ENCODE measurements at regions not wholly inside any gene's neighbourhood (a gene's known extent, or its start where the extent isn't known, plus 50 kb on each side); places are given as distances from the start of the nearest gene placed in this dataset.

DNA sequence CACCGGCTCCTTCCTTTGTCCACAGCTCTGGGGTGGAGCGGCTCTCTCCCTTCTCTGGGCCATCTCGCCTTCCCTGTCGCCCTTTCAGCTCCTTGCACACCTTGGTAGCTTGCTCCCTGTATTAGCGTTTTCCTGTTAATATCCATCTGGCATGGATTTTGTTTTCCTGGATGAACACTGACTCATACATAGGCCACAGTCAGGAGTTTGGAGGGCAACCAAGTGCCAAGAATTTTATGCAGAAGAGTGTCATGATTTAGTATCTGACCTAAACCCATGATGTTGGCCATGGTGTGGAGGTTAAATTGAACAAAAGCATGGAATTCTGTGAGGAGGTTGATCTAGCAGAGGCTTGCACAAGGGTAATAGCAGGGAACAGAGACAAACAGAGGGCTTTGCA lies 180.9 kb downstream of the AIPL1 start:
- TF ChIP-seq TEAD4 (IDR thresholded peaks at IDR 0.05): no peak
- TF ChIP-seq ZBTB7A (IDR thresholded peaks at IDR 0.05; ENCODE audit: low read depth): no peak
- no peak for TF ChIP-seq EGR1 (IDR thresholded peaks at IDR 0.05)
- no peak for TF ChIP-seq CREB1 (IDR thresholded peaks at IDR 0.05; ENCODE audit: low read depth)
- TF ChIP-seq TAF1 (IDR thresholded peaks at IDR 0.05; ENCODE audit: low read depth): no peak
- no peak for TF ChIP-seq CEBPB (IDR thresholded peaks at IDR 0.05)
- no peak for TF ChIP-seq EP300 (IDR thresholded peaks at IDR 0.05; ENCODE audit: borderline replicate concordance)

DNA sequence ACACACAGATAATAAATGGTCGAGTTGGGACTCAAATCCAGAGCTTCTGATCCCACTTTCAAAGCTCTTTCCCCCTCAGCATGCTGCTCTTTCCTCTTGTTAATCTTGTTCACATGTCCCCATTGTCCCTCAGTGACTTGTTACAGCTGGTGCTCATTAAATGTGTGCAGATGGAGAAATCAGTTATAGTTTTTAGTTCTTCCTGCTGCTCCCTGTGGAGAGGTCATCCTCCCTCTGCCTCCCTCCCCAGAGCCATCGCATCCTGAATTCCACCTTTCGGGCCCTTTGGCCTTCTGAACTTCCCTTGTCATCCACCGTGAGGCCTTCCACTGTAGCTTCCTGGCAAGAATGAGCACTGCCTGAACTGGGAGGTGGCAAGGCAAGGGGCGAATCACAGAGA lies 179.6 kb downstream of the WSCD1 start:
- TF ChIP-seq RAD21 (IDR thresholded peaks at IDR 0.05; ENCODE audit: low read depth) (no peak), CREB1 (IDR thresholded peaks at IDR 0.05; ENCODE audit: low read depth) (no peak), NFIC (IDR thresholded peaks at IDR 0.05) (no peak), CEBPB (IDR thresholded peaks at IDR 0.05) (no peak), EGR1 (IDR thresholded peaks at IDR 0.05) (no peak), EP300 (IDR thresholded peaks at IDR 0.05; ENCODE audit: borderline replicate concordance) (no peak), FOXM1 (IDR thresholded peaks at IDR 0.05; ENCODE audit: borderline replicate concordance, low read depth) (no peak), TCF12 (IDR thresholded peaks at IDR 0.05; ENCODE audit: low read depth) (no peak), ZBTB7A (IDR thresholded peaks at IDR 0.05; ENCODE audit: low read depth) (no peak), TEAD4 (IDR thresholded peaks at IDR 0.05) (no peak), TAF1 (IDR thresholded peaks at IDR 0.05; ENCODE audit: low read depth) (no peak), YY1 (IDR thresholded peaks at IDR 0.05; ENCODE audit: low read depth) (no peak)
- TF ChIP-seq, protein P1, sequence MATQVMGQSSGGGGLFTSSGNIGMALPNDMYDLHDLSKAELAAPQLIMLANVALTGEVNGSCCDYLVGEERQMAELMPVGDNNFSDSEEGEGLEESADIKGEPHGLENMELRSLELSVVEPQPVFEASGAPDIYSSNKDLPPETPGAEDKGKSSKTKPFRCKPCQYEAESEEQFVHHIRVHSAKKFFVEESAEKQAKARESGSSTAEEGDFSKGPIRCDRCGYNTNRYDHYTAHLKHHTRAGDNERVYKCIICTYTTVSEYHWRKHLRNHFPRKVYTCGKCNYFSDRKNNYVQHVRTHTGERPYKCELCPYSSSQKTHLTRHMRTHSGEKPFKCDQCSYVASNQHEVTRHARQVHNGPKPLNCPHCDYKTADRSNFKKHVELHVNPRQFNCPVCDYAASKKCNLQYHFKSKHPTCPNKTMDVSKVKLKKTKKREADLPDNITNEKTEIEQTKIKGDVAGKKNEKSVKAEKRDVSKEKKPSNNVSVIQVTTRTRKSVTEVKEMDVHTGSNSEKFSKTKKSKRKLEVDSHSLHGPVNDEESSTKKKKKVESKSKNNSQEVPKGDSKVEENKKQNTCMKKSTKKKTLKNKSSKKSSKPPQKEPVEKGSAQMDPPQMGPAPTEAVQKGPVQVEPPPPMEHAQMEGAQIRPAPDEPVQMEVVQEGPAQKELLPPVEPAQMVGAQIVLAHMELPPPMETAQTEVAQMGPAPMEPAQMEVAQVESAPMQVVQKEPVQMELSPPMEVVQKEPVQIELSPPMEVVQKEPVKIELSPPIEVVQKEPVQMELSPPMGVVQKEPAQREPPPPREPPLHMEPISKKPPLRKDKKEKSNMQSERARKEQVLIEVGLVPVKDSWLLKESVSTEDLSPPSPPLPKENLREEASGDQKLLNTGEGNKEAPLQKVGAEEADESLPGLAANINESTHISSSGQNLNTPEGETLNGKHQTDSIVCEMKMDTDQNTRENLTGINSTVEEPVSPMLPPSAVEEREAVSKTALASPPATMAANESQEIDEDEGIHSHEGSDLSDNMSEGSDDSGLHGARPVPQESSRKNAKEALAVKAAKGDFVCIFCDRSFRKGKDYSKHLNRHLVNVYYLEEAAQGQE (IDR thresholded peaks at IDR 0.05; ENCODE audit: low read depth): no peak
- TF ChIP-seq, protein P2, sequence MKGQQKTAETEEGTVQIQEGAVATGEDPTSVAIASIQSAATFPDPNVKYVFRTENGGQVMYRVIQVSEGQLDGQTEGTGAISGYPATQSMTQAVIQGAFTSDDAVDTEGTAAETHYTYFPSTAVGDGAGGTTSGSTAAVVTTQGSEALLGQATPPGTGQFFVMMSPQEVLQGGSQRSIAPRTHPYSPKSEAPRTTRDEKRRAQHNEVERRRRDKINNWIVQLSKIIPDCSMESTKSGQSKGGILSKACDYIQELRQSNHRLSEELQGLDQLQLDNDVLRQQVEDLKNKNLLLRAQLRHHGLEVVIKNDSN (IDR thresholded peaks at IDR 0.05): no peak
- TF ChIP-seq, protein P3, sequence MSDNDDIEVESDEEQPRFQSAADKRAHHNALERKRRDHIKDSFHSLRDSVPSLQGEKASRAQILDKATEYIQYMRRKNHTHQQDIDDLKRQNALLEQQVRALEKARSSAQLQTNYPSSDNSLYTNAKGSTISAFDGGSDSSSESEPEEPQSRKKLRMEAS (IDR thresholded peaks at IDR 0.05): no peak

DNA sequence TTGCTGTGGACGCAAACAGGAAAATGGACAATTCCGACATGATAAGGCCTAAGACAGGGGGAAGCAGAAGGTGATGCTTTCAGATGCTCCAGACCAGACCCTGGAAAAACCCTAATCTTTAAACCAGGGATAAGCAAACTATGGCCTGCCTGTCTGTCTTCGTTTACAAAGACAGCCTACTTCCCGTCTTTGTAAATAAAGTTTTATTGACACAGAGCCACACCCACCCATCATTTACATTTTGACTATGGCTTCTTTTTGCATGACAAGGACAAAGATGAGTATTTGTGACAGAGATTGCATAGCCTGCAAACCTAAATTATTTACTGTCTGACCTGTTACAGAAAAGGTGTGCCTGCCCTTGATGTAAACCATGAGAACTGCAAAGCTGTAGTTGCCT lies 177.9 kb downstream of the WSCD1 start:
- TF ChIP-seq, protein P1 (IDR thresholded peaks at IDR 0.05; ENCODE audit: low read depth): no peak
- TF ChIP-seq RAD21 (IDR thresholded peaks at IDR 0.05; ENCODE audit: low read depth) (no peak), EGR1 (IDR thresholded peaks at IDR 0.05) (no peak), TEAD4 (IDR thresholded peaks at IDR 0.05) (no peak), YY1 (IDR thresholded peaks at IDR 0.05; ENCODE audit: low read depth) (no peak), FOXM1 (IDR thresholded peaks at IDR 0.05; ENCODE audit: borderline replicate concordance, low read depth) (no peak), TAF1 (IDR thresholded peaks at IDR 0.05; ENCODE audit: low read depth) (no peak), NFIC (IDR thresholded peaks at IDR 0.05) (no peak), TCF12 (IDR thresholded peaks at IDR 0.05; ENCODE audit: low read depth) (no peak), EP300 (IDR thresholded peaks at IDR 0.05; ENCODE audit: borderline replicate concordance) (no peak), CREB1 (IDR thresholded peaks at IDR 0.05; ENCODE audit: low read depth) (no peak), ZBTB7A (IDR thresholded peaks at IDR 0.05; ENCODE audit: low read depth) (no peak), CEBPB (IDR thresholded peaks at IDR 0.05) (no peak)
- TF ChIP-seq, protein P3 (IDR thresholded peaks at IDR 0.05): no peak
- TF ChIP-seq, protein P2 (IDR thresholded peaks at IDR 0.05): no peak

DNA sequence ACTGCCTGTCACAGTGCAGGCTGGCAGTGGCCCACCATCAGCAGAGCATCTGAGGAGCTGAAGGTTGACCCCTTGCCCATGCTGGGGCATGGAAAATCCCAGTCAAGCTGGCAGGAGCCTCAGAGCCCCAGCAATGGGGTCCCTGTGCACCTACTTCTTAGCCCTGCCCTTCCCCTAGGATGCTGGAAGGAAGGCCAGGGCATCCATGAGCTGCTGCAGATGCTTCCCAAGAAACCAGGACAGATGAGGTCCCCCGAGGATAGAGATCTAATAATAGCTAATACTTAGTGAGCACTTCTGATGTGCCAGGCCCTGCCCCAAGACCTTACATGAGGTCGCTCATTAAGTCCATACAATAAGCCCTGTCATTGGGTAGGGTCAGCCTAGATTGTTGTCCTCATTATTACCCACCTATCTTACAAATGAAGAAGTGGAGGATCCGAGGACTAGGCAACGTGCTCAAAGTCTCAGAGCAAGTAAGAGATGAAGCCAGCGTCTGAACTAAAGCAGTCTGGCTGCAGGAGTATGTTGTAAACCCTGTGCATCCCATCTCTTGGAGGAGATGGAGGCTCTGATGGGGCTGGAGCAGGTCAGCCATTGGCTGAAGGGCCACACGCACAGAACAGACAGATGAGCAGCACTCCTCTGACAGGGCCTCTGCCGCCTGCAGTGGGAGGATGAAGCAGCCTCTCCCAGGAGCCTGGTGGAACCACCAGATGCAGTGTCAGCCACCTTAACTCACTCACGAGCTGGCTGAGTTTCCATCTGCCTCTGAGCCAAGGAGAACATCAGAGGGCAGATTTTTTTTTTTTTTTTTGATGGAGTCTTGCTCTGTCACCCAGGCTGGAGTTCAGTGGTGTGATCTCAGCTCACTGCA lies 175.4 kb downstream of the WSCD1 start:
- TF ChIP-seq TEAD4 (IDR thresholded peaks at IDR 0.05) (no peak), NFIC (IDR thresholded peaks at IDR 0.05) (no peak), CREB1 (IDR thresholded peaks at IDR 0.05; ENCODE audit: low read depth) (no peak), RAD21 (IDR thresholded peaks at IDR 0.05; ENCODE audit: low read depth) (no peak), FOXM1 (IDR thresholded peaks at IDR 0.05; ENCODE audit: borderline replicate concordance, low read depth) (no peak), EP300 (IDR thresholded peaks at IDR 0.05; ENCODE audit: borderline replicate concordance) (no peak), CEBPB (IDR thresholded peaks at IDR 0.05) (no peak), ZBTB7A (IDR thresholded peaks at IDR 0.05; ENCODE audit: low read depth) (no peak), TAF1 (IDR thresholded peaks at IDR 0.05; ENCODE audit: low read depth) (no peak), YY1 (IDR thresholded peaks at IDR 0.05; ENCODE audit: low read depth) (no peak), TCF12 (IDR thresholded peaks at IDR 0.05; ENCODE audit: low read depth) (no peak), EGR1 (IDR thresholded peaks at IDR 0.05) (no peak)
- TF ChIP-seq, protein P2 (IDR thresholded peaks at IDR 0.05): no peak
- TF ChIP-seq, protein P3 (IDR thresholded peaks at IDR 0.05): no peak
- TF ChIP-seq, protein P1 (IDR thresholded peaks at IDR 0.05; ENCODE audit: low read depth): no peak
